Testis (tissue), 2 donors: ENCODE measurements at regions not wholly inside any gene's neighbourhood (a gene's known extent, or its start where the extent isn't known, plus 50 kb on each side); places are given as distances from the start of the nearest gene placed in this dataset.

Source experiments
- POLR2A ChIP-seq: fragments of 450-650 bp; IDR thresholded peaks from one replicate; pipeline ENCODE4 v1.6.1; 2017; ENCODE audit warnings: antibody characterized with exemption, mild to moderate bottlenecking, moderate library complexity
- TF ChIP-seq, protein P1 (sequence below), 3 experiments: fragments of 450-650 bp in 2 of 3; fragments of 200-600 bp in 1 of 3; sonication (generic) in 1 of 3; IDR thresholded peaks; one replicate each; pipeline ENCODE4 v1.5.1; 2016 to 2019; ENCODE audit warnings: antibody characterized with exemption in 3 of 3, mild to moderate bottlenecking in 2 of 3, moderate library complexity in 1 of 3

DNA sequence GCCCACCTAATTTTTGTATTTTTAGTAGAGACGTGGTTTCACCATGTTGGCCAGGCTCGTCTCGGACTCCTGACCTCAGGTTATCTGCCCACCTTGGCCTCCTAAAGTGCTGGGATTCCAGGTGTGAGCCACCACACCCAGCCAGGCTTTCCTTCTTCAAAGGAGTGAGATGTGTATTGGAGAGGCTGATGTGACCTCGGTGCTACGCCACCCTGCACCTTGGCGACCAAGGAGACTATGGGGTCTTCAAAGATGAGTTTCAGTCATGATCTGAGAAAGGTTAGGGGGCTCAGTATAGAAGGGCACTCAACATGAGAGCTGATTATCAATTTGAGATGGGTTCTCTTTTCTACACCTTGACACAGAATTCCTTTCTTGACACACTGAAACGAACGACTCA, 284.2 kb upstream of the WWC1 start:
- TF ChIP-seq, protein P1, sequence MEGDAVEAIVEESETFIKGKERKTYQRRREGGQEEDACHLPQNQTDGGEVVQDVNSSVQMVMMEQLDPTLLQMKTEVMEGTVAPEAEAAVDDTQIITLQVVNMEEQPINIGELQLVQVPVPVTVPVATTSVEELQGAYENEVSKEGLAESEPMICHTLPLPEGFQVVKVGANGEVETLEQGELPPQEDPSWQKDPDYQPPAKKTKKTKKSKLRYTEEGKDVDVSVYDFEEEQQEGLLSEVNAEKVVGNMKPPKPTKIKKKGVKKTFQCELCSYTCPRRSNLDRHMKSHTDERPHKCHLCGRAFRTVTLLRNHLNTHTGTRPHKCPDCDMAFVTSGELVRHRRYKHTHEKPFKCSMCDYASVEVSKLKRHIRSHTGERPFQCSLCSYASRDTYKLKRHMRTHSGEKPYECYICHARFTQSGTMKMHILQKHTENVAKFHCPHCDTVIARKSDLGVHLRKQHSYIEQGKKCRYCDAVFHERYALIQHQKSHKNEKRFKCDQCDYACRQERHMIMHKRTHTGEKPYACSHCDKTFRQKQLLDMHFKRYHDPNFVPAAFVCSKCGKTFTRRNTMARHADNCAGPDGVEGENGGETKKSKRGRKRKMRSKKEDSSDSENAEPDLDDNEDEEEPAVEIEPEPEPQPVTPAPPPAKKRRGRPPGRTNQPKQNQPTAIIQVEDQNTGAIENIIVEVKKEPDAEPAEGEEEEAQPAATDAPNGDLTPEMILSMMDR (IDR thresholded peaks at IDR 0.05), result no peak
- TF ChIP-seq POLR2A, result no peak
